ENCODE measurements at regions not wholly inside any gene's neighbourhood (a gene's known extent, or its start where the extent isn't known, plus 50 kb on each side); places are given as distances from the start of the nearest gene placed in this dataset.

- no peak for DNase-seq (ENCODE audit: low read depth in 2 of 2)
Observed at GRCh38 chr6:65830151-65830550, 123.1 kb upstream of the EYS start.

- no peak for DNase-seq (ENCODE audit: low read depth in 2 of 2)
Observed at GRCh38 chr6:65819152-65819551, 112.1 kb upstream of the EYS start.

- DNase-seq (ENCODE audit: low read depth in 2 of 2) = no peak
Observed at GRCh38 chr6:65818576-65818975, 111.5 kb upstream of the EYS start.

DNA sequence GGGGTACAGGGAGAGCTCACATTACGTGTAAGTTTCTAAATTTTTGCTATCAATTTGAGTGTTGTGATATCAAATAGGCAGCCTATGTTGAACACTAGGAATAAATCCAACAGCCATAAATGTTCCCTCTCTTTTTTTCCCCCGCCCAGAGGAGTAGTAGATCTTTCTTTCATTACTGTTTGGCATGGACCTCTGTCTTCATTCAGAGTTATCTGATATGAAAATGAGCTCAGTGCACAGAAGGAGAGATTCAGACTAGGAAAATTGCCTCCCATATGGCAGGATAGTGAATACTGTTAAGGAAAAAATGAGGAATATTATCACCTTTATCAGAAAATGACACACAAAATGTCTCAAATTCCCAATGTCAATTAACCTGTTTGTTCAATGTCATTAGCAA lies 110.0 kb upstream of the EYS start:
- DNase-seq (ENCODE audit: low read depth in 2 of 2) = no peak

- no peak for DNase-seq (ENCODE audit: low read depth in 2 of 2)
Observed at GRCh38 chr6:65814071-65814470, 107.0 kb upstream of the EYS start.

DNA sequence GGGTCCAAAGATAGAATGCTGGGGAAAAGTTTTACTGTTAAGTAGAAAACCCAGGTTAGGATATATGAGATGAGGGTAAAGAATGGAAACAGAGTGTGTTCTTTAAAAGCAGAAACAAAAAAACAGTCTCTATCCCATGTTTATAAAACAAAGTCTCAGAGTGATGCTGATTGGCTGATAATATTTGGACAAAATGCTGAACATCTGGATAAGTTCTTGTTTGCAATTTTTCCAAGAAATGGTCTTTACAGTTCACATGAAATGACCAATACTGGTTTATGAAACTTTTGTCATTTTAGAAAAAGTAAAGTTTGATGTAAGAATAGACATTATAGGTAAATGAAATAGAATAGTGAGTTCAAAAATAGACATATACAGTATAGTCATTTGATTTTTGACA lies 96.2 kb upstream of the EYS start:
- DNase-seq (ENCODE audit: low read depth in 2 of 2) = no peak

- no peak for DNase-seq (ENCODE audit: low read depth in 2 of 2)
Observed at GRCh38 chr6:65799389-65799788, 92.4 kb upstream of the EYS start.

- DNase-seq (ENCODE audit: low read depth in 2 of 2) = no peak
Observed at GRCh38 chr6:65798280-65799014, 91.4 kb upstream of the EYS start.

- DNase-seq (ENCODE audit: low read depth in 2 of 2) = no peak
Observed at GRCh38 chr6:65790666-65791065, 83.6 kb upstream of the EYS start.

- DNase-seq (ENCODE audit: low read depth in 2 of 2) = no peak
Observed at GRCh38 chr6:65787787-65788186, 80.8 kb upstream of the EYS start.

DNA sequence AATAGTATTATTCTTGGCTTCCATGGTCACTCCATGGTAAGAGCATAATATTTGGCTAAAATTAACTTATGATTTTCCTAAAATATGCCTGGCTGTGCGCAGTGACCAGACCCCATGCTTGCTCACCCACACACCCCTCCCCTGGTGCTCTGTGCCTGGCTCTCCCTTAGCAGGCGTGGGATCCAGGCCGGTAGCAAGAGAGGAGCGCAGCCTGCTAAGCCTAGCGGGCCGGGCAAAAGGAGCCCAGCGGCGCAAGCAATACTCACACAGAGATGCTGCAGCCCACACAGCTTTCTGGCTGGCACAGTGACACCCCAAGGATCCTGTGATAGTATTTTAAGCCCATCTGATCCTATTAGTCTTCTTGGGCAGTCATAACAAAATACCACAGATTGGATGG lies 79.8 kb upstream of the EYS start:
- no peak for DNase-seq (ENCODE audit: low read depth in 2 of 2)

- DNase-seq (ENCODE audit: low read depth in 2 of 2) = no peak
Observed at GRCh38 chr6:65780691-65781090, 73.7 kb upstream of the EYS start.

DNA sequence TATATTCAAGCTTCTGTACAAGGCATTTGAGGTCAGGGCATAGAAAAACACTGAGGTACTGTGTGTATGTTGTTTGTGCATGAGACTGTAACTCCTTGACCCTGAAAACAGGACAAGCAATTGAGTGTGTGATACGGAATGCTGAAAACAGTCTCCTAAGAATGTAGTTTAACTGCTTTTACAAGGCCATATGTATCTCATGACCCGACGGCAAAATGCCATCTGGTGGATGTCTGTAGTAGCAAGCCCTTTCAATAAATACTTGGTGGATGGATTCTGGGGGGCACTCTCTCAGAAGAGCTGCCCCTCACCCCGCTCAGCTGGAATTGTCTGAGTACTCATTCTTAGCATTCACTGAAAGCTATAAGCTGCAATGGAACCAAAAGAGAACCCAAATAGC lies 69.3 kb upstream of the EYS start:
- DNase-seq (ENCODE audit: low read depth in 2 of 2) = no peak

DNA sequence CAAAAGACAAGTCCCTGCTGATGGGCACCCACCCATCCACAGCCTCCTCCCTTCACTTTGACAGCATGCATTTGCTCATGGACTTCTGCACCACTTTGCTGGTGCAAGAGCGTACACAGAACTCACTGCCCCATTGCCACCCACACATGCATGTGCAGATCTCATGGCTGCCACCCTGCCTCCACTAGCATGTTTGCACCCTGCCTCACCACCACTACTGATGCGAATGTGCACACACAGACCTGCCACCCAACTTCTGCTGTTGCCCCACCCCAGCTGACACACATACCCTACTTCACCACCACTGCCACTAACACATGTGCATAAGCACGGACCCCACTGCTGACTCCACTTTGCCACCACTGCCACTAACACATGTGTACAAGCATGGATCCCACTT lies 64.9 kb upstream of the EYS start:
- no peak for DNase-seq (ENCODE audit: low read depth in 2 of 2)

- DNase-seq (ENCODE audit: low read depth in 2 of 2) = no peak
Observed at GRCh38 chr6:65761890-65762289, 54.9 kb upstream of the EYS start.

DNA sequence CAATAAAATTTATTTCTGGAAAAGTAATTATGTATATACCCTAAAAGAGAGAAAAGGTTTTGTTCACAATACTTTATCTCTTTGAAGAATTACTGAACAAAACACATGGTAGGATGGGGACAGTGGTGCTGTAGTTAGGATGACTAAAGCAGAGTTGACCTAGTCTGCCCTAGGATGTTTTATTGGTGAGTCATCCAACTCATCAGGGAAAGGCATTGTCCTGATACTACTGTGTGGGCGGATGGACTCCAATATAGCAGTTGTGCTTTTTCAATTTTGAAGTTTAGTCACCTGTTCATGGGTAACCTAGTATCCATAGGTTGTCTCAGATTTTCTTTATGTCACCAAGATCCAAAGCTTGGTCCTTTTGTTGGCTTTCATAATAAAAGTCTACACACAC lies 53.3 kb upstream of the EYS start:
- DNase-seq (ENCODE audit: low read depth in 2 of 2) = no peak
